ENCODE measurements at regions not wholly inside any gene's neighbourhood (a gene's known extent, or its start where the extent isn't known, plus 50 kb on each side); places are given as distances from the start of the nearest gene placed in this dataset.
A peak's percentile ranks its signal among the peaks of the same experiment; 100 is the strongest.

DNA sequence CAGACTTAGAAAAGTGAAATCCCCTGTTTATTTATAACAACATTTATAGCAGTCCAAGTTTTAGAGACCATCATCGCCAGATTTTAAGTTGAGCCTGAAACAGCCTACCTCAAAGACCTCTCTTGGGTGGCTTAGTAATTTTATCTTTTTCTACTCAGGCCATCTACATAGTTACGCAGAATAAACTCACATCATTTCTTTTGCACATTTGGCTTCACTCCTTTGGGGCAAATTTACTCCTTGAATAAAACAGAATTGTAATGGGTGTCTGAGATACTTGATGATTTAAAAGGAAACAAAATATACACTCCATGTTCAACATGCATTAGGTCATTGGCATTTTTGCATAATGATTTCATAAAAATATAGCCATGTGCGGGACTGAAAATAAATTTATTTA lies 104.7 kb upstream of the TSPAN8 start:
- DNase-seq: no peak
- in situ Hi-C loops (cut with HindIII; ENCODE audit: low pct_ligation_motif_present, low pct_unique_long_range_greater_than_20kb, low sequenced_read_pairs): no loop called here

DNA sequence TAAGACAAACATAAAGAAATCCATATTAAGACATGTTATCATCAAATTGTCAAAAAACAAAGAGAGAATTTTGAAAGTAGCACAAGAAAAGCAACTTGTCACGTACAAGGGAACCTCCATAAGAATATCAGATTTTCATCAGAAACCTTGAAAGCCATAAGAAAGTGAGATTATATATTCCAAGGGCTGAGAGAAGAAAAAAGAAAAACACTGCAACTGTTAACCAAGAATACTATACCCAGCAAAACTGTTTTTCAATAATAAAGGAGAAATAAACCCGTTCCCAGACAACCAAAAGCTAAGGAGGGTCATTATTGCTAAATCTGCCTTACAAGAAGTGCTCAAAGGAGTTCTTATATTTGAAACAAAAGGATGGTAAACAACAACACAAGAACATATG lies 94.7 kb upstream of the TSPAN8 start:
- in situ Hi-C loops (cut with HindIII; ENCODE audit: low pct_ligation_motif_present, low pct_unique_long_range_greater_than_20kb, low sequenced_read_pairs): no loop called here

DNA sequence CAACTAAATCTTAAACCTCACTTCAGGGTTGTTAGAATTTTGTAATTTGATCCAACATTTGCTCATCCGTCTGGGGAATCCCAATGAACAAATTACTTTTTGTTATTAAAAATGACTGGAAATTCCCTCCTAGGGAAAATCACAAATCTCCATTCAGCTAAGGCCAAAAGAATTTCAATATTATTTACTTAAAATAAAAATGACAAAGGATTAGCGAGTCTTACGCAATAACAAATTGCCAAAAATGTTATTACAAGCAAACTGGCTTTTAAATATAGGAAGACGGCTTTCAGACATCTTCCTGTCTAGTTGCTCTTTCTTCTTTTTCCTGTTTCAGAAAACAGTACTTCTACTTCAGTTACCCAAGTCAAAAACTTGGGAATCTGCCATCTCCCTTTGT lies 92.4 kb upstream of the TSPAN8 start:
- no peak for DNase-seq
- in situ Hi-C loops (cut with HindIII; ENCODE audit: low pct_ligation_motif_present, low pct_unique_long_range_greater_than_20kb, low sequenced_read_pairs): no loop called here

More for the DNA sequence above, 94.7 kb upstream of the TSPAN8 start:
- DNase-seq: no peak

DNA sequence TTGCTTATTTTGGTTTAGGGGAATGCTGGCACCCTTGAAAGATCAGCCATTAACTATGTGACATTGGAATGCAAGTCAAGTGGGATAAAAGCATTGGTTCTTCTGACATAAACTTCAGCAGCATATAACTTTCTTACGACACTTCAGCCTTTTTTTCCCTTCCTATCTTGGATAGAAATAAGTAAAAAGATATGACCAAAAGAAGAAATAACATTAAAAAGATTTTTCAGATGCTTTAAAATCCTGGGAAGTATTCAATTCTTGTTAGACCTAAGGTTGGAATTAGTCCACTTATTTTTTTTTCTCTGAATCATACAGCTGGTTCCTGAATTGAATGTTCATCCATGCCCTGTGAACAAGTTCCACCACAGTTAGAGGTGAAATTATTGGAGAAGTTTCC lies 85.6 kb upstream of the TSPAN8 start:
- in situ Hi-C loops (cut with HindIII; ENCODE audit: low pct_ligation_motif_present, low pct_unique_long_range_greater_than_20kb, low sequenced_read_pairs): no loop called here
- no peak for DNase-seq

DNA sequence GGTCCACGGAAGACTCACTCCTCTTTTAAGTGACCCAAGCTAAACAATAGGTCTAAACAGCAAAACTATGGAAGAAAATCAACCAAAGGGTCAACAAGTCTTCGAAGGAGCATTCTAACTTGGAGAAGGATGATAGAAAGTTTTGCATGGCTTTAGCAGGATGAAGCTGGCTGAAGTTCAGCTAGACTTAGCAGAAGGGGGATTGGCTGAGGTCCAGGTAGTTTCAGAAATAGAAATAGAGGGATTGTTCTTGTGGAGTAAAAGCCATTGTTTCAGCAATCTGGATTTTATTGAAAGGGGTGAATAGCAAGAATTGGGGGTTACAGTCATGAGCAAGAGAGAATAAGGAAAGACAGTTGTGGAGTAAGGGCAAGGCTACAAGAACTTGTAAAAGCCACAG lies 84.7 kb upstream of the TSPAN8 start:
- DNase-seq: no peak
- in situ Hi-C loops (cut with HindIII; ENCODE audit: low pct_ligation_motif_present, low pct_unique_long_range_greater_than_20kb, low sequenced_read_pairs): no loop called here

DNA sequence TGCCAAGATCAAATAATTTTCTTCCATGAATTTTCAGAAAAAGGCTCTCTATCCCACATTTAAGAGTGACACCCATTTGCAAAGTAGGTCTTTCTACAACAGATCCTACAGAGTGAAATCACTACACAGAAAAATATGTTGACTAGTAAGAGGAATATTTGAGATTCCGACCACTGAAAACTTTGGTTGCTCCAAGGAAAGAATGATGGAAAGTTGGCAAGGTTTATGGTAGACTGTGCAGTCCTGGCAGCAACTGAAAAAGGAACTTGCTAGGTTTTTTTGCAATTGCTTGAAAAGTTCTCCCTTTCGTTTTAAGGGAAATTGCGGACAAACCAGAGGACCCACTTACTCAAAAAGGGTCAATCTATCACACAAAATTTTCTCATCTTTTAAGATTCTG lies 83.1 kb upstream of the TSPAN8 start:
- in situ Hi-C loops (cut with HindIII; ENCODE audit: low pct_ligation_motif_present, low pct_unique_long_range_greater_than_20kb, low sequenced_read_pairs): no loop called here
- no peak for DNase-seq

DNA sequence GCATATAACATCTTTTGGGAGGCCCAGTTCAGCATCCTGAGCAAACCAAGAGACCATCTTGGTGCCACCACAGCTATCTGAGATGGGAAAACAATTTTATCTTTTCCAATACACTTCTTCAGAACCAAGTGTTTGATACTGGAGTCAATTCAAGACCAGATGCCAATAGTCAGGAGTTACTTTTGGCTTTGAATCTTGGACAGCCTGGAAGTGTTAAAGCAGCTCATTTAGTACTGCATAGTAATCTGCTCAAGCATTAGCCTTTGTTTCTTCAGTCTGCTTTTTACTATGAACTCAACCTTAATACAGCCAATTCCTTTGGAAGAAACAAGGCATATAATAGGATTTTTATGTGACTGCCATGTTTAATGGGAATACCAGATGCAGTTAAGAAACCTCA lies 81.9 kb upstream of the TSPAN8 start:
- in situ Hi-C loops (cut with HindIII; ENCODE audit: low pct_ligation_motif_present, low pct_unique_long_range_greater_than_20kb, low sequenced_read_pairs): no loop called here
- no peak for DNase-seq

DNA sequence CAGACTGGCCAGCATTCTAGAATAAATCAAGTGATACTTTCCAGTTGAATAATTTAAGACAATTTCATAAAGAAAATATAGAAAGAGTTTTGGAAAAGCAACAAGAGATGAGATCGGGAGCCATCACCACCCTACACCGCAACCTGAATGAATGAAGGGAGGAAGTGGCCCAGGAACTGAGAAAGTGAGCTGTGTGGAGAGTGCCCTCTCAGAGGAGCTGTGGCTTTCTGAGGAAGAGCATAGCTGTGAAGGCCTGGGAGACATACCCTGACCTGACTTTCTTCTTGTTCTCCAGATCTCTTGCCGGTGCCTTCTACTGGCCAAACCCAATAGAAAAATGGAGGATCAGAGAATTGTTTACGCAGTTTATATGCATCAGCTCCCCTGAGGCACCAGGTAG lies 79.3 kb upstream of the TSPAN8 start:
- in situ Hi-C loops (cut with HindIII; ENCODE audit: low pct_ligation_motif_present, low pct_unique_long_range_greater_than_20kb, low sequenced_read_pairs): no loop called here
- no peak for DNase-seq

DNA sequence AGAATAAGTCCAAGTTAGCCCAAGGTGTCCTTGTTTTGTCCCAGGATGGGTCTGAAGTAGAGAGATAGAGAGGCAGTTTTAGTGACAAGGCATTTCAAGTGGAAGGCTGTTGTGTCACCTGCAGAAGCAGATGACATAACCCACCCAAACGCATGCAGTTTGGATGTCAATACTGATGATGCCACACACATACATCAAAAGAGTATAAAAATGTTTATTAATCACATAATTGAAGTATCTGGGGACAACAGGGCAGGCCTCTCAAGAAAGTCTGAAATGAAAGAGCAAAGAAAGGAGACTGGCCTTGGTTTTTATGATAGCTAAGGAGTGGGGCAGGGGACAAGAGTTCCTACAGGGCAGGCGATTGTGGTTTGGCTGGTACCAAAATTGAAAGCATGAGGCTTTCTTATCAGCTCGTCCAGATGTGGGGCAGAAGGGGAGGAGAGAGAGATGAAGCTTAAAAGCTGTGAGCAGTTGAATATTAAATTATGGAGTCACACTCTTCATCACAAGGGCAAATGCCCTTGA lies 78.4 kb upstream of the TSPAN8 start:
- in situ Hi-C loops (cut with HindIII; ENCODE audit: low pct_ligation_motif_present, low pct_unique_long_range_greater_than_20kb, low sequenced_read_pairs): no loop called here
- no peak for DNase-seq

DNA sequence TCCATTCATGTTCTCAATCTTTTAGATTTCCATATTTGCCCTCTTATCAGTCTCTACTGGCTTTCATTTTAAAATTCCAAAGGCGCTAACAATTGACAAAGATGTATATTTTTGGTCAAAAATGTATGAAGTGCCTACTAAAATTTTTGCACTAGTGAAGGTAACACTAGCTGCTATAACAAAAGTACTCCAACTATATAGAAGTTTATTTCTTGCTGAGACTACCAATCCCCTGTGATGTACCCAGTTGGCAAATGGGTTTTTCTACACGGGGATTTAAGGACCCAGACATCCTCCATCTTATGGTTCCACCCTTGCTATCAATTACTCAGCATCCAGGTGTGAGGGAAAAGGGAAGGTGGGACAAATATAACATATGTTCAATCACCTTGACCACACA lies 75.3 kb upstream of the TSPAN8 start:
- in situ Hi-C loops (cut with HindIII; ENCODE audit: low pct_ligation_motif_present, low pct_unique_long_range_greater_than_20kb, low sequenced_read_pairs): no loop called here

DNA sequence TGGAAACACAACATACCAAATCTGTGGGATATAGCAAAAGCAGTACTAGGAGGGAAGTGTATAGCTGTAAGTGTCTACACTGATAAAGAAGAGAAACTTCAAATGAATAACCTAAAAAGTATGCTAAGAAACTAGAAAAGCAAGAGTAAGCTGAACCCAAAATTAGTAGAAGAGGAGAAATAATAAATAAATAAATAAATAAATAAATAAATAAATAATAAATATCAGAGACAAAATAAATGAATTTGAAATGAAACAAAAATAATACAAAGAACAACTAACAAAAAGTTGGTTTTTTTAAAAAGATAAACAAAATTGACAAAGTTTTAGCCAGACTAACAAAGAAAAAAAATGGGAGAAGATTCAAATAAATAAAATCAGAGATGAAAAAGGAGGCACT lies 72.7 kb upstream of the TSPAN8 start:
- DNase-seq: no peak
- in situ Hi-C loops (cut with HindIII; ENCODE audit: low pct_ligation_motif_present, low pct_unique_long_range_greater_than_20kb, low sequenced_read_pairs): no loop called here

More for the DNA sequence above, 75.3 kb upstream of the TSPAN8 start:
- no peak for DNase-seq

DNA sequence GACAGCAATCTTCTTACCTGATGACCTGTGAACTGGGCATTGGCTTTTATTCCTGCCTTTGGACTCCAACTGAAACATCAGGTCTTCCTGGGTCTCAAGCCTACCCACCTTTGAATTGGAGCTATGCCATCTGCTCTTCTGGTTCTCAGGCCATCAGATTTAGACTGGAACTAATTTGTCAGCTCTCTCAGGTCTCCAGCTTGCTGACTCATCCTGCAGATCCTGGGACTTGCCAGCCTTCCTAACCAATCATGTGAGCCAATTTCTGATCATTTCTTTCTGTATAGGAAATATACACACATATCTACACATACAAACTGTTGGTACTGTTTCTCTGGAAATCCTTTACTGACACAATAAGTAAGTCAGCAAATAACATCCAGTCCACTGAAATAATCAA lies 65.3 kb upstream of the TSPAN8 start:
- in situ Hi-C loops (cut with HindIII; ENCODE audit: low pct_ligation_motif_present, low pct_unique_long_range_greater_than_20kb, low sequenced_read_pairs): no loop called here

DNA sequence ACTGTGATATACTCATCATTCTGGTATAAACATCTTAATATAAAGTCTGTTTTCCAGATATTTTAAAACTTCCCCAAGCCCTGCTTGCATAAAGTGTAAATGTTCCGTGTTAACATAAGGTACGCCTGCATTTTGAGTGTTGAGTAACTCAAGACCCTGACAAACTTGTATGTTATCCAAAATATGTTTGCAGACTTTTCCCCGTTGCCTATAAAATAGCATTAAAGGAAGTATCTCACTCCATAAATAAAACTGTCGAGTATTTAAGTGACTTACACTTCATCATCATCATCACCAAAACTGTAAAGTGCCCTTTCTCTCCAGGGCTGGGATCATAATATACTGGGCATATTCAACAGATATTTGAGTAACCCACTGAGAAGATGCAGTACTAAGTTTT lies 64.6 kb upstream of the TSPAN8 start:
- in situ Hi-C loops (cut with HindIII; ENCODE audit: low pct_ligation_motif_present, low pct_unique_long_range_greater_than_20kb, low sequenced_read_pairs): no loop called here

More for the DNA sequence above, 65.3 kb upstream of the TSPAN8 start:
- no peak for DNase-seq

DNA sequence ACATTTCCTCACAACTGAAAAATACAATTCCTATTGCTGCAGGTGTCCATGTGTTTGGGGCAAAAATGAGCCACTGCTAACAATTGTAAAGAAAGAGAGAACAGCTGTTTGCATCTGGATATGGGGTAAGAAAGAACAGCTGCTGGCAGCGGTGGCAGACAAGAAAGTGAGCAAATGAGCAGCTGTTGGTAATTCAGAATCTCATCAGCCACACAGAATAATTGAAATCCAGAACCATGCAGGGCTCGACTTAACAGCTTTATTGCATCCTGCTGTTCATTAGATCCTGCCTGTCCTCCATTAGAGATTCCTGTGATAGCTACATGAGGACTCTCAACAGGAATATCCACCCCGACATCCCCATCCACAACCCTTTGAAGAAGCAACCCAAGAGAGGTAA lies 62.5 kb upstream of the TSPAN8 start:
- DNase-seq: no peak
- in situ Hi-C loops (cut with HindIII; ENCODE audit: low pct_ligation_motif_present, low pct_unique_long_range_greater_than_20kb, low sequenced_read_pairs): no loop called here

More for the DNA sequence above, 64.6 kb upstream of the TSPAN8 start:
- no peak for DNase-seq

DNA sequence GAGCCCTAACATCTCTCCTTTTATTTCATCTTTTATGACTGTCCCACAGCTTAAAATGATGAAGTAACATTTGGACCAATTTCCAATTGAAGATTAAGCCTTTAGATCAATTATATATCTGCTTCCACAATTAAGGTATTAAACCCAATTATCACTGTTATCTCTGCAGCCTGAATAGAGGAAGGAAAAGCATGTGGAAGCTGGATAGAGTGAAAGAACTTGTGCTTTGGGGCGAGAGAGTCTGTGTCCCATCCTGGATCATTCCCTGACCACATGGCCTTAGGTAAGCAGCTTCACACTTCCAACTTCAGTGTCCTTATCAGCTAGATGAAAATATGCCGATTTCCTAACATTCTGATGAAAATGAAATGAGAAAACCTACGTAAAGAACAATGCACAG lies 61.4 kb upstream of the TSPAN8 start:
- DNase-seq: no peak
- in situ Hi-C loops (cut with HindIII; ENCODE audit: low pct_ligation_motif_present, low pct_unique_long_range_greater_than_20kb, low sequenced_read_pairs): no loop called here

DNA sequence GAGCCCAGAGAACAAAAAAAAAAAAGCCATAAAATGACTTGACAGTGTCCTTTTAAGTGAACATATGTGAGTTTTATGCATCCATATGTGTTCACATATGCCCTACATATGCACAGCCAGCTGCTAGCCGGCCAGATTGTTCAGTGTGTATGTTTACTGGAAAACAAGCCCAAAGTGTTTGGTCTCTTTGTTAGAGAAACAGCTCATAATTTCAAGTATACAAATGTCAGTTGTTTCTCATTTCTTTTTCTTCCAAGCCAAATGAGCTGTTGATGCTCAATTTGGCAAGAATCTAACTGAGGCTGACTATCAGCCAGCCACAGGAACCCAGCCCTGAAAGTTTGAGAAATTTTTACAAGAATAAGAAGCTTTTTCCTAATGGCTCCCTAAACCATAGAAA lies 60.8 kb upstream of the TSPAN8 start:
- DNase-seq: no peak
- in situ Hi-C loops (cut with HindIII; ENCODE audit: low pct_ligation_motif_present, low pct_unique_long_range_greater_than_20kb, low sequenced_read_pairs): no loop called here

DNA sequence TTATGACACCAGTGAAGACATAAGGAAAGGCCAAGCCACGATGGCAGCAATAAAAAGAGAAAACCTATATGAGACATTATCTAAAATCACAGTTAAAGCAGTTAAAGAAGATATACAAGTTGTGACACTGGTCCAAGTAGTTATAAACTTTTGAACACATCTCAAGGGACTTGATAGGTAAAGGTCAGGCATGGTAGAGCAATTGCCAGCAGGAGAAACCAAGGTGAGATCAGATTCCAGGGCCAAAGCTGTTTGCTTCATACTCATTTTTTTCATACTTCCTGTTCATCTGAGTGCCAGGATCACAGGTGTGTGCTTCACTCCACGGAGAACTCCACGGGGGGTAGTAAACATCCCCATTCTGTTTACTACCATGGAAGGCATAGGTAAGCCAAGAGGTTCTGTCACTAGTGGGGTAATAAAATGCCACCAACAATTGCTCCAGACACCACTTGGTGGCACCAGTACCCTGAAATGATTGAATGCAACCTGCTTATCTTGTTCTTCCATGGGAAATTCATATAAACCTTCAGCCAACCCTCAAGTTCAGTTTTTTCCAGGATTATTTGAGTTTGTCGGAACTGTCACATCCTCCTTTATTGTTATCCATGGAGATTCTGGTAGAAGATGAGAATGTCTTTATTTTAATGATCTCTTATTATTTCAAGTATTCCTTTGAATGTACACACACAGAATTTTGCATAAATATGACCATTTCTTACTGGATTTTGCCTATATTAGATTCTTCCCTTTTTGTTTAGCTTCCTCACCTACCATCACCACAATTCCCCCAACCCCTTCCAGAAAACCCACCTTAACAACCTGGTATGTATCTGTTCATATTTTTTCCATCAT lies 59.2 kb upstream of the TSPAN8 start:
- DNase-seq: peak; percentile 70
- in situ Hi-C loops (cut with HindIII; ENCODE audit: low pct_ligation_motif_present, low pct_unique_long_range_greater_than_20kb, low sequenced_read_pairs): no loop called here

DNA sequence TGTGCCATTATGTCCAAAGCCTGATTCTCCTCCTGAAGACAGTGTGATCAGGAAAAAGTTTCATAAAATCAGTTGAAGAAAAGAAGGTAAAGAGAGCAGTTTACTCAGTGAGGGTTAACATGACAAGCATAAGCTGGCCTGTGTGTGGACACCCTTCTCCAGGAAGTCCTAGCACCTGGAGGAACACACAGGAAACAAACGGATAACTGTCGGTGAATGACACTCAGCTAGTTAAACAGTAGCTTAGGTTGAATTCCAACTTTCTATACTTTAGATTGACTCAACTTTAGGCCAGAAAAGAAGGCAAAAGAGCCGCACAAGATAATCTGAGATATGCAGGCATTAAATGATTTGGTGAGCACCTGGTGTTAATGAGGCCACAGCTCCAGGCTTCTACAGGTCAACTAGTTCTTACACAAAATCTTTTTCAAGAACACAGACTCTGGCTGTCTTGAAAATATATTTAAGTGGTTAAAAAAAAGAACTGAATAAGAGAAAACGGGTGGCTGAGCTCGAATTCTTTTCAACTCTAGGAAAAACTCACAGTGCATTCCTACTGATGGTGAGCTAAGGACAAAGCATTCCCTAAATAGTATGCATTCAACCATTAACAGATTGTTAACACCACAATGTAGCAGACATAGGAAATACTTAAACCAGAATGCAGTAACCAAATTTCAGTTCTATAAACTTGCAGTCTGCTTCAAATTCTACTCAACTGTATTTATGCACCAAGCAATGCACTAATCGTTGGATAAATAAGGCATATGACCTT lies 56.9 kb upstream of the TSPAN8 start:
- in situ Hi-C loops (cut with HindIII; ENCODE audit: low pct_ligation_motif_present, low pct_unique_long_range_greater_than_20kb, low sequenced_read_pairs): no loop called here

DNA sequence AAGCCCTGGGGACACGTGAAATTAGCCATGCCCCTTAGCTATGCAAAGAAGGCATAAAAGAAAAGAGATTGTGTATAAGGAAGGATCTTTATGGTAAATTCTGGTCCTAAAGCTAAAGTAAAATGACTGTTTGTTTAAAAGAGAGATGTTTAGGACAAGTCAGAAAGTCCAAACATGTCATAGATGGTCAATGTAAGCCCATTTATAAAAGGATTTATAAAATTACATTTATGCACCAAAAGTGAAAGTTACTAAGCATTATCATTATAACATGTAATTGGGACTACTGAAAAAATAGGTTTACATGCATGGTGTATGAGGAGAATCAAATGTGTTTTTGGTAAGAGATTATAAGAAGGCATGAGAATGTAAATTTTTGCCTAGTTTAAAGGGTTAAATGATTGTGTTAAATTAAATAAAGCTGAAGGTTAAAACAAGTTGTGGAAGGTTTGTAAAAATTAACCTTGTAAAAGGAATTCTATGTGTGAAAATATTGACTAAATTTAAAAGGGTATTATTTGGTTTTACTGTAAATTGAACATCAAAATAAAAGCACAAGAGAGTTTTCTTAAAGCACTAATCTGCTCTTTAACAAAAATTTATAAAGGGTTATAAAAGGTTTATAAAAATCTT lies 50.4 kb upstream of the TSPAN8 start:
- peak; percentile 7 for DNase-seq
- in situ Hi-C loops (cut with HindIII; ENCODE audit: low pct_ligation_motif_present, low pct_unique_long_range_greater_than_20kb, low sequenced_read_pairs): no loop called here

More for the DNA sequence above, 56.9 kb upstream of the TSPAN8 start:
- peak; percentile 59 for DNase-seq

Measured in ACHN (cell line).